Stomach (tissue), 4 donors: ENCODE measurements at regions not wholly inside any gene's neighbourhood (a gene's known extent, or its start where the extent isn't known, plus 50 kb on each side); places are given as distances from the start of the nearest gene placed in this dataset.

ENCODE experiments used
- EP300 ChIP-seq: sonication (generic); formaldehyde crosslinking; IDR thresholded peaks from one replicate; pipeline ENCODE4 v1.6.1; 2017; ENCODE audit warnings: antibody characterized with exemption
- TF ChIP-seq, protein P1 (sequence below), 7 experiments: fragments of 450-650 bp in 4 of 7; fragments of 200-600 bp in 3 of 7; sonication (generic) in 3 of 7; IDR thresholded peaks; one replicate each; pipeline ENCODE4 v1.5.1; 2016 to 2019; ENCODE audit warnings: antibody characterized with exemption in 7 of 7, control low read depth in 2 of 7, mild to moderate bottlenecking in 1 of 7

DNA sequence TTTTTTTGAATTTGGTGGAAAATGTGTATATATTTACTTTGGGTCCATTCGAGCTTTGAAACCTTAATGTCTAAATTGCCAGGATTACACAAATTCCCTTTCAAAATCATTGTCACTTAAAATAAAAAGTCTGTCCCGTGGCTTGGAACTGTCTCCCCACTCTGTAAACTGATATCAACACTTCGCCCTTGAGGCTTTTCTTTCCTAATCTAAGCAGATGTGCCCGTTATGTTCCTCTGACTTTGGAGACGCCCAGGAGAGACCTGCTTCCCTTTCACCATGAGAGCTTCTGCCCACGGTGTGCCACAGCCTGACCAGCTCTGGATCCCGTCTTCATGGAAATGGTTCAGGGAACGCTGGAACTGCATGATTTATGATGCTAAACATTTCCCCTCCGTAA, 151.3 kb downstream of the C16orf95 start:
- TF ChIP-seq EP300 = no peak
- TF ChIP-seq, protein P1, sequence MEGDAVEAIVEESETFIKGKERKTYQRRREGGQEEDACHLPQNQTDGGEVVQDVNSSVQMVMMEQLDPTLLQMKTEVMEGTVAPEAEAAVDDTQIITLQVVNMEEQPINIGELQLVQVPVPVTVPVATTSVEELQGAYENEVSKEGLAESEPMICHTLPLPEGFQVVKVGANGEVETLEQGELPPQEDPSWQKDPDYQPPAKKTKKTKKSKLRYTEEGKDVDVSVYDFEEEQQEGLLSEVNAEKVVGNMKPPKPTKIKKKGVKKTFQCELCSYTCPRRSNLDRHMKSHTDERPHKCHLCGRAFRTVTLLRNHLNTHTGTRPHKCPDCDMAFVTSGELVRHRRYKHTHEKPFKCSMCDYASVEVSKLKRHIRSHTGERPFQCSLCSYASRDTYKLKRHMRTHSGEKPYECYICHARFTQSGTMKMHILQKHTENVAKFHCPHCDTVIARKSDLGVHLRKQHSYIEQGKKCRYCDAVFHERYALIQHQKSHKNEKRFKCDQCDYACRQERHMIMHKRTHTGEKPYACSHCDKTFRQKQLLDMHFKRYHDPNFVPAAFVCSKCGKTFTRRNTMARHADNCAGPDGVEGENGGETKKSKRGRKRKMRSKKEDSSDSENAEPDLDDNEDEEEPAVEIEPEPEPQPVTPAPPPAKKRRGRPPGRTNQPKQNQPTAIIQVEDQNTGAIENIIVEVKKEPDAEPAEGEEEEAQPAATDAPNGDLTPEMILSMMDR (IDR thresholded peaks at IDR 0.05) = no peak
